IMR-90 (cell line): ENCODE measurements at regions not wholly inside any gene's neighbourhood (a gene's known extent, or its start where the extent isn't known, plus 50 kb on each side); places are given as distances from the start of the nearest gene placed in this dataset.

ENCODE experiments used
- ATAC-seq: fragments of 200-7000 bp; cut with Tn5 transposase; 2 replicates; pipeline ENCODE4 v1.9.1; 2020; ENCODE audit warnings: low read depth, mild to moderate bottlenecking, moderate library complexity
- BruUV-seq: library from RNA; stranded (reverse); fragments of 400-500 nt; replicated peaks from 2 replicates; lab custom pipeline; 2021; lab: Mats Ljungman, UMichigan
- CTCF ChIA-PET: fragments of 300-600 bp; formaldehyde crosslinking; extraction: SDS; loops from one replicate; lab custom pipeline; 2021; ENCODE audit warnings: antibody characterized with exemption; lab: Yijun Ruan, JAX
- POLR2A ChIA-PET: fragments of 300-600 bp; sonication (Branson Sonifier 250); formaldehyde crosslinking; loops from one replicate; lab custom pipeline; 2022; ENCODE audit warnings: antibody characterized with exemption; ENCODE audit not compliant: unreplicated experiment; lab: Charles Lee
- DNase-seq: peaks from one replicate; pipeline ENCODE4 v3.0.0; 2013
- H2AFZ ChIP-seq: replicated peaks from 2 replicates; pipeline ENCODE3; 2013; ENCODE audit warnings: low read length, mild to moderate bottlenecking; ENCODE audit not compliant: poor library complexity
- H2AK5ac ChIP-seq: 2 replicates; pipeline ENCODE4 v1.6.1; 2013; ENCODE audit warnings: low read depth, low read length, inconsistent platforms
- H2AK9ac ChIP-seq: replicated peaks from 2 replicates; pipeline ENCODE3; 2013; ENCODE audit warnings: mild to moderate bottlenecking, low read depth, low read length, moderate library complexity; ENCODE audit not compliant: poor library complexity
- H2BK120ac ChIP-seq: 2 replicates; pipeline ENCODE4 v1.6.1; 2013; ENCODE audit warnings: low read depth, low read length, inconsistent platforms
- H2BK15ac ChIP-seq: 3 replicates; pipeline ENCODE4 v1.6.1; 2013; ENCODE audit warnings: low read depth, low read length, inconsistent platforms
- H2BK20ac ChIP-seq: 2 replicates; pipeline ENCODE4 v1.6.1; 2013; ENCODE audit warnings: low read depth, mild to moderate bottlenecking, inconsistent platforms, low read length, moderate library complexity
- H2BK5ac ChIP-seq: 2 replicates; pipeline ENCODE4 v1.6.1; 2013; ENCODE audit warnings: mild to moderate bottlenecking, low read depth, low read length, inconsistent platforms; ENCODE audit not compliant: poor library complexity, severe bottlenecking
- H3K14ac ChIP-seq: replicated peaks from 2 replicates; pipeline ENCODE4 v1.6.1; 2013; ENCODE audit warnings: low read depth, low read length, inconsistent platforms
- H3K18ac ChIP-seq: 2 replicates; pipeline ENCODE4 v1.6.1; 2013; ENCODE audit warnings: low read depth, low read length, control low read depth
- H3K23ac ChIP-seq: 2 replicates; pipeline ENCODE4 v1.6.1; 2013; ENCODE audit warnings: low read depth, low read length, inconsistent platforms
- H3K27ac ChIP-seq: 2 replicates; pipeline ENCODE4 v1.5.1; 2013; ENCODE audit warnings: mild to moderate bottlenecking, control low read depth, low read length; ENCODE audit not compliant: insufficient read depth
- H3K27me3 ChIP-seq: 2 replicates; pipeline ENCODE4 v1.6.1; 2013; ENCODE audit warnings: low read length; ENCODE audit not compliant: control insufficient read depth, insufficient read depth
- H3K36me3 ChIP-seq: 2 replicates; pipeline ENCODE4 v1.6.1; 2013; ENCODE audit warnings: low read length, mixed read lengths; ENCODE audit not compliant: control insufficient read depth, insufficient read depth
- H3K4ac ChIP-seq: 2 replicates; pipeline ENCODE4 v1.6.1; 2013; ENCODE audit warnings: low read depth, low read length, inconsistent platforms
- H3K4me1 ChIP-seq: 2 replicates; pipeline ENCODE4 v1.6.1; 2013; ENCODE audit warnings: low read length, mixed read lengths; ENCODE audit not compliant: control insufficient read depth, insufficient read depth
- H3K4me2 ChIP-seq: 2 replicates; pipeline ENCODE4 v1.6.1; 2013; ENCODE audit warnings: low read depth, mild to moderate bottlenecking, control low read depth, low read length, moderate library complexity
- H3K4me3 ChIP-seq: 2 replicates; pipeline ENCODE4 v1.5.1; 2013; ENCODE audit warnings: low read depth, mild to moderate bottlenecking, control low read depth, low read length, moderate library complexity; ENCODE audit not compliant: insufficient read depth
- H3K56ac ChIP-seq: 2 replicates; pipeline ENCODE4 v1.6.1; 2013; ENCODE audit warnings: low read length, inconsistent platforms; ENCODE audit not compliant: insufficient read depth; ENCODE audit errors: extremely low read depth
- H3K79me1 ChIP-seq, 2 experiments: 2 replicates each; pipeline ENCODE4 v1.6.1; 2013; ENCODE audit warnings: low read length in 2 of 2, inconsistent platforms in 1 of 2, low read depth in 1 of 2
- H3K9ac ChIP-seq: 2 replicates; pipeline ENCODE4 v1.6.1; 2013; ENCODE audit warnings: low read depth, low read length, control low read depth
- H3K9me1 ChIP-seq: 2 replicates; pipeline ENCODE4 v1.6.1; 2013; ENCODE audit warnings: low read length, inconsistent platforms; ENCODE audit not compliant: insufficient read depth
- H3K9me3 ChIP-seq: 2 replicates; pipeline ENCODE4 v1.6.1; 2013; ENCODE audit warnings: low read length; ENCODE audit not compliant: control insufficient read depth, insufficient read depth
- H4K20me1 ChIP-seq: 2 replicates; pipeline ENCODE4 v1.6.1; 2013; ENCODE audit warnings: low read length, inconsistent platforms; ENCODE audit not compliant: insufficient read depth
- H4K5ac ChIP-seq: 2 replicates; pipeline ENCODE4 v1.6.1; 2013; ENCODE audit warnings: mild to moderate bottlenecking, low read depth, low read length, control low read depth
- H4K8ac ChIP-seq, 2 experiments: 2 replicates each; pipeline ENCODE4 v1.6.1; 2013; ENCODE audit warnings: low read depth in 2 of 2, low read length in 2 of 2, control low read depth in 1 of 2, inconsistent platforms in 1 of 2
- H4K91ac ChIP-seq: 2 replicates; pipeline ENCODE4 v1.6.1; 2013; ENCODE audit warnings: low read depth, low read length, inconsistent platforms; ENCODE audit not compliant: insufficient read depth
- BHLHE40 ChIP-seq: fragments of 150-350 bp; IDR thresholded peaks from 2 replicates; pipeline ENCODE4 v1.6.1; 2016; ENCODE audit warnings: mild to moderate bottlenecking, low read depth, low read length
- CHD1 ChIP-seq: IDR thresholded peaks from 2 replicates; pipeline ENCODE4 v1.6.1; 2012; ENCODE audit warnings: low read depth, low read length, improper control_type of control experiment
- FOS ChIP-seq: fragments of 150-350 bp; IDR thresholded peaks from 2 replicates; pipeline ENCODE4 v1.6.1; 2016; ENCODE audit warnings: low read depth, low read length
- MAFK ChIP-seq: IDR thresholded peaks from 2 replicates; pipeline ENCODE4 v1.6.1; 2012; ENCODE audit warnings: low read depth, low read length, improper control_type of control experiment
- MXI1 ChIP-seq: IDR thresholded peaks from 2 replicates; pipeline ENCODE4 v1.6.1; 2012; ENCODE audit warnings: low read depth, mild to moderate bottlenecking, low read length, moderate library complexity, borderline replicate concordance
- RAD21 ChIP-seq: IDR thresholded peaks from 2 replicates; pipeline ENCODE4 v1.6.1; 2012; ENCODE audit warnings: low read length, improper control_type of control experiment
- RCOR1 ChIP-seq: IDR thresholded peaks from 2 replicates; pipeline ENCODE4 v1.6.1; 2012; ENCODE audit warnings: mild to moderate bottlenecking, low read length, improper control_type of control experiment; ENCODE audit not compliant: insufficient replicate concordance
- RFX5 ChIP-seq: IDR thresholded peaks from 2 replicates; pipeline ENCODE4 v1.8.0; 2012; ENCODE audit warnings: low read depth, mild to moderate bottlenecking, low read length, moderate library complexity
- SMC3 ChIP-seq: fragments of 150-350 bp; IDR thresholded peaks from 2 replicates; pipeline ENCODE4 v1.6.1; 2016; ENCODE audit warnings: low read depth, mild to moderate bottlenecking, antibody characterized with exemption, low read length, moderate library complexity
- USF2 ChIP-seq: fragments of 150-350 bp; IDR thresholded peaks from 2 replicates; pipeline ENCODE4 v1.6.1; 2017; ENCODE audit warnings: mild to moderate bottlenecking, antibody characterized with exemption, low read length, low read depth
- WGBS, 2 experiments: methylation state at CpG; one replicate each; pipeline versions ENCODE4 v1.1.5 to v1.1.7; 2013; ENCODE audit warnings: missing lambda C conversion rate in 2 of 2; ENCODE audit not compliant: insufficient read length in 1 of 2; ENCODE audit errors: extremely low coverage in 2 of 2; 5-methylcytosine and 5-hydroxymethylcytosine counted together
- dilution Hi-C: fragments of 300-500 bp; cut with HindIII; formaldehyde crosslinking; loops from one replicate; pipeline ENCODE4 v1.14.3; 2018; ENCODE audit warnings: low sequenced_read_pairs; ENCODE audit not compliant: unreplicated experiment
- in situ Hi-C: fragments of 300-500 bp; cut with MboI; formaldehyde crosslinking; loops from 3 replicates; pipeline ENCODE4 v1.14.3; 2019; ENCODE audit warnings: low sequenced_read_pairs, inconsistent platforms, mixed read lengths
- intact Hi-C: fragments of 100-400 bp; cut with micrococcal nuclease; formaldehyde crosslinking; loops from 2 replicates; pipeline ENCODE4 v1.10.0; 2022
- TF ChIP-seq, protein P1 (sequence below): fragments of 150-350 bp; IDR thresholded peaks from 2 replicates; pipeline ENCODE4 v1.6.1; 2016; ENCODE audit warnings: low read depth, mild to moderate bottlenecking, low read length, moderate library complexity, borderline replicate concordance

- no peak overlapping the region for H3K4me2 ChIP-seq
- CTCF ChIA-PET = interaction anchor here (0.6 to 1.0 kb wide), 3 partner anchors 30 to 1888 kb away, joined by 3 to 5 read pairs (median 3); no protein-coding TSS in a partner anchor
- no peaks in the 10 kb centered on the region for H3K36me3 ChIP-seq
- H4K91ac ChIP-seq = no peak overlapping the region
- H2AK9ac ChIP-seq = no peak overlapping the region
- no peaks in the 10 kb centered on the region for H4K20me1 ChIP-seq
- no peak overlapping the region for H3K14ac ChIP-seq
- H3K4me3 ChIP-seq = no peak overlapping the region
- DNase-seq (no peak), ATAC-seq (no peak)
- H4K8ac ChIP-seq = no peak overlapping the region
- 100% methylated on average over 1 of the region's 2 CpGs; no CpG with 5 or more reads in 1 of the 2 experiments for WGBS, 2 experiments
- H3K9me1 ChIP-seq = no peaks in the 10 kb centered on the region; the same call in 1 of the 2 replicates
- H2BK120ac ChIP-seq = no peak overlapping the region
- H2BK15ac ChIP-seq = no peak overlapping the region
- H2AK5ac ChIP-seq = no peak overlapping the region
- H2BK20ac ChIP-seq = no peak overlapping the region
- no peak overlapping the region for H3K18ac ChIP-seq
- H3K9ac ChIP-seq = no peak overlapping the region
- no peak overlapping the region for H3K27ac ChIP-seq
- dilution Hi-C loops (no loop called here), intact Hi-C loops (no loop called here), in situ Hi-C loops (no loop called here)
- BruUV-seq = no TSS peak
- H3K9me3 ChIP-seq = no peaks in the 10 kb centered on the region
- no peak overlapping the region for H2BK5ac ChIP-seq
- H3K4ac ChIP-seq = no peak overlapping the region
- no peak overlapping the region for H3K56ac ChIP-seq
- TF ChIP-seq RCOR1 = no peak
- TF ChIP-seq RFX5 = no peak
- no peak for TF ChIP-seq BHLHE40
- TF ChIP-seq MAFK = no peak
- no peak for TF ChIP-seq FOS
- TF ChIP-seq RAD21 = no peak
- no peak for TF ChIP-seq USF2
- no peak for TF ChIP-seq CHD1
- no peak for TF ChIP-seq SMC3
- no peak for TF ChIP-seq MXI1
- TF ChIP-seq, protein P1, sequence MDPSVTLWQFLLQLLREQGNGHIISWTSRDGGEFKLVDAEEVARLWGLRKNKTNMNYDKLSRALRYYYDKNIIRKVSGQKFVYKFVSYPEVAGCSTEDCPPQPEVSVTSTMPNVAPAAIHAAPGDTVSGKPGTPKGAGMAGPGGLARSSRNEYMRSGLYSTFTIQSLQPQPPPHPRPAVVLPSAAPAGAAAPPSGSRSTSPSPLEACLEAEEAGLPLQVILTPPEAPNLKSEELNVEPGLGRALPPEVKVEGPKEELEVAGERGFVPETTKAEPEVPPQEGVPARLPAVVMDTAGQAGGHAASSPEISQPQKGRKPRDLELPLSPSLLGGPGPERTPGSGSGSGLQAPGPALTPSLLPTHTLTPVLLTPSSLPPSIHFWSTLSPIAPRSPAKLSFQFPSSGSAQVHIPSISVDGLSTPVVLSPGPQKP = no peak
- H2AFZ ChIP-seq = no peak overlapping the region
- H3K23ac ChIP-seq = no peak overlapping the region
- no peaks in the 10 kb centered on the region for H3K27me3 ChIP-seq
- no peak overlapping the region for H4K5ac ChIP-seq
- H3K79me1 ChIP-seq = no peaks in the 10 kb centered on the region
- no peaks in the 10 kb centered on the region for H3K4me1 ChIP-seq
- POLR2A ChIA-PET = no interaction called here
Observed at GRCh38 chr4:31125496-31125895, 405.3 kb downstream of the PCDH7 start.
